Erythroblast (primary cell): ENCODE measurements at regions not wholly inside any gene's neighbourhood (a gene's known extent, or its start where the extent isn't known, plus 50 kb on each side); places are given as distances from the start of the nearest gene placed in this dataset.

Experiments
- DNase-seq, 2 experiments: peaks; one replicate each; lab custom pipeline; 2025; lab: John Stamatoyannopoulos, UW
- GATA1 ChIP-seq: IDR thresholded peaks from 2 replicates; pipeline ENCODE4 v1.6.1; 2011; ENCODE audit warnings: low read depth, mild to moderate bottlenecking, control low read depth, low read length, moderate library complexity
- POLR2A ChIP-seq: IDR thresholded peaks from 2 replicates; pipeline ENCODE4 v1.6.1; 2011; ENCODE audit warnings: mild to moderate bottlenecking, low read length

DNA sequence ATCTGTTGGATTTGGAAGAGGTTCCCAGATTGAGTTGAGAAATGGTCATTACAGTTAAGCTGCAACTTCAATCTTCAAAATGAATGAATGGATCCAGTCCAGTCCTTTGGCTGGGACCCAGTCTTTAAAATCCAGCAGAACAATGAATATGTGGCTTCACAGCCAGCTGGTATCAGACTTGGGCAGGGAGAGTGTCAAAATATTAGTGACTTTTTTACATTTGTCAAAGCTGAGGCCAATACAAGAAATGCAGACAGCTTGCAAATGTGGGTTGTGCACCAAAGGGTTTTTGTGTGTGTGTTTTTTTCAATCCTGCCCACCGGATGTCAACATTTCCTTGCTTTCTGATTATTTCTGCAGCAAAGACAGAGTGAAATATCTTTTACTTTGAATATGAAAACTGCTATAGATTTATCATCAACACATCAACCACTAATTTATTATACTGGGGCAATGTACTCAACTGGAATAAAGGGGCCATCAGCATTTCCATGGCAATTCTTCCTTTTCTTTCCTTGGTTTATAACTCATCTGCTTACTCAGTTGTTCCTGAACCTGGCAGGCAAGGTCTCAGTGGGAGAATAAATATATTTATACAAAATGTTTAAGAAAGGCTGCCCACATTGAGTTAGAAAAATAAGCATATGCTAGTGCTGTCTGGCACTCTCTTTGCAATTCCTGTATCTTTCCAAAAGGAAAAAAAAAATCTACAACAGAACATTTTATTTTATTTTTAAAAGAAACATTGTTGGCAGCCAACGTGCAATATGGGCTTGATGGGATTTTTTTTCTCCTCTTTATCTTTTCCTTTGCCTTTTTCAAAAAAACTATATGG, 491.6 kb upstream of the C1orf87 start:
- TF ChIP-seq POLR2A (no peak), GATA1 (no peak)
- DNase-seq: no peak

DNA sequence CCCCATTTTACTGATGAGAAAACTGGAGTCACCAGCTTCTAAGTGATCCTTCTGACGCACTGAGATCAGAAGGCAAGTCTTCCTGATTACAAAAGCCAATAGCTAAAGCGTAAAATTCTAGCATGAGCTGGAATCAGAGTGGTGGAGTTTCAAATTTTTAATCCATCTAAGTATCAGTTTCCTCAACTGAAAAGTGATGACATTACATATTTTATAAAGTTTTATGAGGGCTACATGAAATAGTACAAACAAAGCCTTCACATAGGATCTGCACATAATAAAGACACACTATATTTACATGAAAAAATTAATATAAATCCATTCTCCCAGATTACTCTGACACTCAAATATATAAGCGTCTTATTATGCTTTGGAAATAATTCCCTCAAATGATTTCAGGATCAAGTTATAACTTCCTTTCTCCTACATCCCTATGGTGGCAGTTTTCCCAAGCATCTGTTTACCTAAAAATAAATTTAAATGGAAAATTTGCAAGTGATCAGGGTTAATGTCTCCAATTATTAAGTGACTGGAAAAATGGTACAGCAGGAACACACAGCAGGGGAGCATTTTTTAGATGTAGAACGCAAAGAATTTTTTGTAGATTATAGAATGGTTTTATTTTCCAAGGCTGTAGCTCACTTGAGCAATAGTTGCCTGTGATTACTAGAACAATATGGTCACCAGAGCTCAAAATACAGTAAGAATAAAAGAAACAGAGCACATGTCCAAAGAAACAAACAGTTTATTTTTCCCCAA, 490.4 kb upstream of the C1orf87 start:
- no peak for DNase-seq
- TF ChIP-seq GATA1 (no peak), POLR2A (no peak)

DNA sequence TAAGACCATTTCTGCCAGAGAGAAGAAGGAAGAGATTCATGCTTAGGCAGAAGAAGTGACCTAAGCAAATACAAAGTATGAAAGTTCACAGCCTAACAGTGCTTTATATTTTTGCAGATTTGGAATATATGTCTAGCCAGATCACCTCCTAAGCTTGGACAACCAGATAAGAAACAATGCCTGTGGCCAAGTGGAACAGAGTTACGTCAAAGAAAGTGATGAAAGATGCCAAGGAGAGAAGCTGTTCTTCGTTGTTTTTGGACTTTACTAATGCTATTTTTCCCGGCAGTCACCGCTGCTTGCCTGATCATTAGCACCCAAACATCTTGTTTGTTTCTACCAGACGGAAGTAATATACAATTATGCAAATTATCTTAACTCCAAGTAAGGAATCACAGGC, 489.2 kb upstream of the C1orf87 start:
- TF ChIP-seq POLR2A (no peak), GATA1 (no peak)

DNA sequence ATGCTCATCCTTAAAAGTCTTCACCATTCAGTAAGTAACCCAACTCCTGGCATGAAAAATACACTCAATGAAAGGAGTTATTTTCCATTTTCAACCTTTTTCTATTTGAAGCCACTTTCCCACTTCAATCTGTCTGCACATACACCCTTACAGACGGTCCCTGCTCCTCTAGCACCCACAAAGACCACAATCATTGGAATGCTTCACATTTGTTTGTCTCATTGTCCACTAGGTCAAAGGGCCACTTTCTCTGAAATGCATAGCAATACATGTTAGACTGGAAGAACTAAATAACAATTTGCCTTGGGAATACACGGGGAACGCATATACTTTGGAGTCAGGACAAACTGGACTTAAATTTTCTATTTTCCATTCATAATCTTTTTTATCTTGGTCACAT, 487.1 kb upstream of the C1orf87 start:
- no peak for DNase-seq
- TF ChIP-seq GATA1 (no peak), POLR2A (no peak)

More for the DNA sequence above, 489.2 kb upstream of the C1orf87 start:
- DNase-seq: no peak

DNA sequence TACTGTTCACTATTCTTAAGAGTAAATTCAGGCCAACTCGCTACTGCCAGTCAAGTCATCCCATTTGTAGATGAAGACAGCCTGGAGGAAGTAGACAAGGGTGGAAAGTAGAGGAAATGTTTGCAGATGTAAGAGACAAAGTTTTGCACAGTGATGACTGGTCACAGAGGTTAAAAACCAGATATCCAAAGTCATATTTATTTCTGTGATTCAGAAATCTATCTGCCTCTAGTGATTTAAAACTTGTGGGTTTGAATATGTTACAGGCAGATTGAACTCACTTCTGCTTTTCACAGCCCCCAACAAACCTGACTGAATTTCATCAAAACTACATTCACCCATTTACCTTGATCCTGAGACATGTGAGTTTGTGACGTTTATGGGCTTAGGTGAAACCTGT, 484.7 kb upstream of the C1orf87 start:
- no peak for TF ChIP-seq POLR2A
- no peak for DNase-seq

DNA sequence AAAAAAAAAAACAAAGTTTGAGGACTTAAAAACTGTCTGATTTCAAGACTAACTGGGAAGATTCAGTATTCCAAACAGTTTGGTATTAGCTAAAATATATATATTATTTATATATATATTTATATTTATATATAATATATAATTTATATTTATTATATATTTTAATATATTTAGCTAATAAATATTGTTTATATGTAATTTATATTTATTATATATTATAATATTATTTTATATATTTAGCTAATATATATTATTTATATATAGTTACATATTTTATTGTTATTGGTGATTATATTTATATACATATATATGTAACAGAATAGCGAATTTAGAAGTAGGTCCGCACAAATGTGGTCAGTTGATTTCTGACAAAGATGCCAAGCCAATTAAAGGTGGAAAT, 480.2 kb upstream of the C1orf87 start:
- DNase-seq: no peak
- TF ChIP-seq POLR2A (no peak), GATA1 (no peak)

DNA sequence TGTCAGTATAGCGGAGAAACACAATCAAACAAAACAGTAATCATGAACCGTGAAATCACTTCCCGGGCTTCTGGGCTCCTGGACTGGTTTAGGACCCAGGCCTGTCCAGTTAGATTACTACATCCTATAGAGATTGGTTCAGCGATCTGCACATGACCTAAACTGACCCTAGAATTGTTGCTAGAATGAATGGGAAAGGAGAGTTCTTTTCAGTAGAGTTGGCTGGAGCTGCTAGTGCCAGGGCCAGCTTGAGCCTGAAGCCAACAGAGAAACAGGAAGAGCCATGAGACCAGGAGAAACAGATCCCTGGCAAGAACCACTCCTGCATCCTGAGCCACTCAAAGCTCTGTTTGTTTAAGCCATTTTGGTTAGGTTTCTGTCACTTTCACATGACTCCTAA, 474.3 kb upstream of the C1orf87 start:
- TF ChIP-seq POLR2A (no peak), GATA1 (no peak)
- no peak for DNase-seq

DNA sequence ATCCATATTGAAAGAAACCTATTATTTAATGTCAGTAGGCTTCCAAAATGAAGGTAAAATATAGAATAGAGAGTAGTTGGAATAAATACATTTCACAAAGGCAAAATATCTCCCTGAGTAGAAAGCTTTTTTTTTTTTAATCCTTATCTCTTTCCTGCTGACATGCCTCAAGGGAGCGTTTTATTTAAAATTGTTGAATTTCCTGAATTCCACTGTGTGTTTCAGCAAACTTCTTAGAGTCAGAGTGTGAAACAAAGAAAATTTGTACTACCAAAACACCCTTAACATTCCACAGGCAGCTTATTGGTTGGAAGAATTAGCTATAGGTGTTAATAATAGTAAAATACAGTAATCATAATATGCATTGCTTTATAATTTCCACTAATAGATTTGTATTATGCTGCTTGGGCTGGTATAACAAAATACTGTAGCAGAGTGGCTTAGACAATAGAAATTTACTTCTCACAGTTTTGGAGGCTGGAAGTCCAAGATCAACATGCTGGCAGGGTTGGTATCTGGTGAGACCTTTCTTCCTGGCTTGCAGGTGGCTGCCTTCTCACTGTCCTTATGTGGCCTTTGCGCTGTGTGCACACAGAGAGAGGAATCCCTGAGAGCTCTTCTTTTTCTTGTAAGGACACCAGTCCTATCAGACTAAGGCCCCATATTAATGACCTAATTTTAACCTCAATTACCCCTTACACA, 468.4 kb upstream of the C1orf87 start:
- DNase-seq: no peak
- TF ChIP-seq GATA1 (no peak), POLR2A (no peak)

DNA sequence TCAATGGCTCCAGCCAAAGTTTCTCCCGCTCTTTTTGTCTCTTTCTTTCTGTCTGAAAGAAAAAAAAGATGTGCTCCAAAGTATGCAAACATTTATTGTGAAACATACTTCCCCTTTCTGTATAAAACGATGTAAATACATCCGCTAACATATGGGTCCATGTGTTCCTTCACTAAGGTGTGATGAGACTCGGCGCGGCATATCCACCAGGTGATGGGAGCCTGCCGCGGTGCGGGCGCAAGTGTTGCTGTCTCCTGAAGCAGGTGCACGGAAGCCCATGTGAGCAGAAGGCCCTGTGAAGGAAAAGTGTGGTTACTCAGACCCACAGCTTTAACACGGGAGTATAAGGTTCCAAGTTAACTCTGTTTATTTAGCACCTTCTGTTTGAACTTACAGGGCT, 466.6 kb upstream of the C1orf87 start:
- no peak for DNase-seq
- TF ChIP-seq POLR2A (no peak), GATA1 (no peak)

DNA sequence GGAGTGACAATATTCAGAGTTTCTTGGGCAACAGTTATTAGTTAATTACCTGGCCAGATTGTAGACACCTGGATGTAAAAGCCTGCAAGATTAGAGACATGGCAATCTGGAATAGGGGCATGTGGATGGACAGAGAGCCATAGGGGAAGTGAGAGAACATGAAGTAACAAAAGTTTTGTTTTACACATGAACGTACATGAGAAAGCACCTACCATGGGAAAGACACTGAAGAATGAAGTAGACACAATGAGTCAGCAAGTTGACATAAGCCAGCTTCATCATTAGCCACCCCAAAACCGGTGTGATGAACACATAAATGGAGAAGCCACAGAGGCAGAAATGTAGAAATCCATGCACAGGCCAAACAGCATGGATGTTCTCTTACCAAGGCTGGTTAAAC, 462.1 kb upstream of the C1orf87 start:
- no peak for TF ChIP-seq GATA1
- TF ChIP-seq POLR2A: no peak
- no peak for DNase-seq

DNA sequence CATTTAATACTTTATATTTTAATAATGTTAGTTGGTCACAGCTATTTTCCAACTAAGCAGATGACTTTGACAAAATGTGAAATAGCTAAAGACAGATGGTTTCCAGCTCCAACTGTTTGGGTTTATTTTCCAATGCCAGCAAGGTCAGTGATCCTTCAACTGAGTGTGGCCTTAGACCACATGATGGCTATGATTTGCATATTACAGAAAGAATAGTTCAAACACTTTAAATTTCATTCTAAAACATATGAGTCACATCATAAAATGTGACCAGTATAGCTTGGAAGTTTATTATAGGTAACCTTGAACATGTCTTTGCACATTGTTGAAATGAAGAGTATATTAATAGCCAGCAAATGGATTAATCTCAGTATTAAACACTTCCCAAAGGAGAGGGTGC, 454.0 kb upstream of the C1orf87 start:
- TF ChIP-seq GATA1: no peak
- TF ChIP-seq POLR2A: no peak
- DNase-seq: no peak

DNA sequence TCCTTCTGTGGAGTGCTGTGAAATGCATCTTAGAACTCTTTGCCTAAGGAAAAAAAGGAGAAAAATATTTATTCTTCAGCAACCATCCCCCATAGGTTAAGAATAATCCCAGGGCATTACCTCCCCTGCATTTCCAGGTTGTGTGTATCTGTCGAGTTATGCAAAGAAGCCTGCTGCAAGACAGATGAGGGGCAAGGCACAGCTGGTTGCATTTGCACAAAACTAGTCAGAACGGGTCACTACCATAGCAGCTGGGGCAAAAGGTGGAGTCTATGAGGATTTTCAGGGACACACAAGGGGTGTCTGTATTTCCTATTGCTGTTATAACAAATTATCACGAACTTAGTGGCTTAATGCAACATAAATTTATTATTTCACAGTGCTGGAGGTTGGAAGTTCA, 443.4 kb upstream of the C1orf87 start:
- DNase-seq: no peak
- TF ChIP-seq GATA1: no peak

DNA sequence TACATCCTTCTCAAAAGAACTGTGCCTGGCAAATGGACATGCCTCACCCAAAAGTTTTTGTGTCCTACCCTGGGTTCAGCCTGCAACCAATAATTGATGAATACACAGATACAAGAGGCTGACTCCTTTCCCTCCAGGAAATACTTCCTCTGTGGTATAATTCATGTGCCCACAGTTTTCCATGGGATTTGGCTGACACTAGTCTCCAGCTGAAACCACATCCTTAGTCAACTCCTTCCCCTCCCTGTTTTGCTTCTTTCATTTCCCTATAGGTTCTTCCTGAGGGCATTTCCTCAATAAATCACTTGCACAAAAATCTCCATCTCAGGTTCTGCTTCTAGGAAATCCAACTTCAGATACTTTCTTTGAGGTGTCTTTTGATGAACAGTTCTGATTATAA, 436.6 kb upstream of the C1orf87 start:
- TF ChIP-seq GATA1: no peak
- no peak for TF ChIP-seq POLR2A
- no peak for DNase-seq

DNA sequence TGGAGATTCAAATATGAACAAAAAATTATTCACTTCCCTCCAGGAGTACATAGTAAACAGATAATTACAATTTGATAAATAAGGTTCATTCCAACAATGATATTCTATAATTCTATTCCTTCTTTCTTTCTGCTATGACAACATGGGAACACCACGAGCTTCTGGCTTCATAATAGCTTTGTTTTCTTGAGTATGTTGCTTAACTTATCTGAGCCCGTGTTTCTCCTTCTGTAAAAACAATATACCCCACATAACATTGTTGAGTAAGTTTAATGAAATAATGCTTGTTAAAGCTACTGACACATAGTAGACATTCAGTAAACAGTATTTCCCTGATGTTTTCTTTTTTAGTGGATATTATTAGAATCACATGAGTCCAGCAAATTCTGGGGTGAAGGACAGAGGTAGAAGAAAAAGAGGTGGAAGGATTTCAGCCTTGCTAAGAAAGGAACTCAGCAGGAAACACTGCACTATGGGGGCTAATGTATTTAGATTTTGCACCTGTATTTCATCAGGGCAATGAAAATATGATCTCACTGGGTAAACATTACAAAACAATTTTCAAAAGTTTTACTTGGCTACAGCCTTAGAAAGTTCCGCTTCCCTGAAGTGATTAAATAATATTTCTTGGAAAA, 430.8 kb upstream of the C1orf87 start:
- no peak for DNase-seq

More for the DNA sequence above, 430.8 kb upstream of the C1orf87 start:
- TF ChIP-seq POLR2A (no peak), GATA1 (no peak)
